Uterus (tissue), 2 donors: ENCODE measurements at regions not wholly inside any gene's neighbourhood (a gene's known extent, or its start where the extent isn't known, plus 50 kb on each side); places are given as distances from the start of the nearest gene placed in this dataset.

Experiments
- CTCF ChIP-seq, 4 experiments: fragments of 200-600 bp in 2 of 4; fragments of 450-650 bp in 2 of 4; sonication (generic) in 2 of 4; IDR thresholded peaks; one replicate each; pipeline ENCODE4 v1.5.1; 2016 to 2019; ENCODE audit warnings: antibody characterized with exemption in 4 of 4, mild to moderate bottlenecking in 2 of 4, moderate library complexity in 1 of 4
- POLR2A ChIP-seq, 2 donors: fragments of 450-650 bp; IDR thresholded peaks; one replicate each; pipeline ENCODE4 v1.6.1; 2016; ENCODE audit warnings: antibody characterized with exemption in 2 of 2, mild to moderate bottlenecking in 1 of 2, moderate library complexity in 1 of 2

GRCh38 chr3:127070776-127071175, 87.9 kb downstream of the PLXNA1 start:
- TF ChIP-seq POLR2A (IDR thresholded peaks at IDR 0.05) (no peak), CTCF (IDR thresholded peaks at IDR 0.05) (no peak)
